ENCODE measurements at regions not wholly inside any gene's neighbourhood (a gene's known extent, or its start where the extent isn't known, plus 50 kb on each side); places are given as distances from the start of the nearest gene placed in this dataset.
"Not testable (repeated sequence)": the region's sequence is repeated elsewhere in the genome, so short reads cannot be mapped to it uniquely, and the experiment has no call there.

DNA sequence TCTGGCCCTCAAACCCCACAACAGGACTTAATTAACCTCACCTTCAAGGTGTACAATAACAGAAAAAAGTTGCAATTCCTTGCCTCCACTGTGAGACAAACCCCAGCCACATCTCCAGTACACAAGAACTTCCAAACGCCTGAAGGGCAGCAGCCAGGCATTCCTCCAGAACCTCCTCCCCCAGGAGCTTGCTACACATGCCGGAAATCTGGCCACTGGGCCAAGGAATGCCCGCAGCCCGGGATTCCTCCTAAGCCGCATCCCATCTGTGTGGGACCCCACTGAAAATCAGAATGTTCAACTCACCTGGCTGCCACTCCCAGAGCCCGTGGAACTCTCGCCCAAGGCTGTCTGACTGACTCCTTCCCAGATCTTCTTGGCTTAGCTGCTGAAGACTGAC is 901.5 kb downstream of the TAF11L14 start:
- TF ChIP-seq POLR2AphosphoS5 (IDR thresholded peaks at IDR 0.05): not testable (repeated sequence)
- TF ChIP-seq, protein P1, sequence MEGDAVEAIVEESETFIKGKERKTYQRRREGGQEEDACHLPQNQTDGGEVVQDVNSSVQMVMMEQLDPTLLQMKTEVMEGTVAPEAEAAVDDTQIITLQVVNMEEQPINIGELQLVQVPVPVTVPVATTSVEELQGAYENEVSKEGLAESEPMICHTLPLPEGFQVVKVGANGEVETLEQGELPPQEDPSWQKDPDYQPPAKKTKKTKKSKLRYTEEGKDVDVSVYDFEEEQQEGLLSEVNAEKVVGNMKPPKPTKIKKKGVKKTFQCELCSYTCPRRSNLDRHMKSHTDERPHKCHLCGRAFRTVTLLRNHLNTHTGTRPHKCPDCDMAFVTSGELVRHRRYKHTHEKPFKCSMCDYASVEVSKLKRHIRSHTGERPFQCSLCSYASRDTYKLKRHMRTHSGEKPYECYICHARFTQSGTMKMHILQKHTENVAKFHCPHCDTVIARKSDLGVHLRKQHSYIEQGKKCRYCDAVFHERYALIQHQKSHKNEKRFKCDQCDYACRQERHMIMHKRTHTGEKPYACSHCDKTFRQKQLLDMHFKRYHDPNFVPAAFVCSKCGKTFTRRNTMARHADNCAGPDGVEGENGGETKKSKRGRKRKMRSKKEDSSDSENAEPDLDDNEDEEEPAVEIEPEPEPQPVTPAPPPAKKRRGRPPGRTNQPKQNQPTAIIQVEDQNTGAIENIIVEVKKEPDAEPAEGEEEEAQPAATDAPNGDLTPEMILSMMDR (IDR thresholded peaks at IDR 0.05): not testable (repeated sequence)
